H9 (cell line): ENCODE measurements at regions not wholly inside any gene's neighbourhood (a gene's known extent, or its start where the extent isn't known, plus 50 kb on each side); places are given as distances from the start of the nearest gene placed in this dataset.

Experiments
- DNase-seq: peaks from one replicate; pipeline ENCODE4 v3.0.0-alpha.2; 2017
- H2AFZ ChIP-seq: one replicate; pipeline ENCODE4 v1.6.1; 2013; ENCODE audit warnings: mild to moderate bottlenecking, low read length, control low read depth, moderate library complexity
- H2AK5ac ChIP-seq: 2 replicates; pipeline ENCODE4 v1.6.1; 2013; ENCODE audit warnings: low read length, control low read depth, mixed read lengths; ENCODE audit not compliant: insufficient read length
- H2BK120ac ChIP-seq: one replicate; pipeline ENCODE4 v1.6.1; 2013; ENCODE audit warnings: low read depth, mild to moderate bottlenecking, low read length, control low read depth, inconsistent platforms; ENCODE audit not compliant: poor library complexity, severe bottlenecking
- H2BK12ac ChIP-seq: 2 replicates; pipeline ENCODE4 v1.6.1; 2013; ENCODE audit warnings: low read length, control low read depth, mixed read lengths, low read depth; ENCODE audit not compliant: insufficient read length
- H2BK15ac ChIP-seq: 2 replicates; pipeline ENCODE4 v1.6.1; 2013; ENCODE audit warnings: low read depth, low read length, control low read depth
- H2BK20ac ChIP-seq: one replicate; pipeline ENCODE4 v1.6.1; 2013; ENCODE audit warnings: low read depth, mild to moderate bottlenecking, low read length, control low read depth, inconsistent platforms; ENCODE audit not compliant: poor library complexity, severe bottlenecking
- H2BK5ac ChIP-seq: 2 replicates; pipeline ENCODE4 v1.6.1; 2013; ENCODE audit warnings: low read length, control low read depth, mixed read lengths; ENCODE audit not compliant: insufficient read length
- H3K14ac ChIP-seq: 2 replicates; pipeline ENCODE4 v1.6.1; 2013; ENCODE audit warnings: low read length, control low read depth; ENCODE audit not compliant: insufficient read depth
- H3K18ac ChIP-seq: 2 replicates; pipeline ENCODE4 v1.6.1; 2013; ENCODE audit warnings: low read depth, mild to moderate bottlenecking, mixed read lengths, low read length, control low read depth; ENCODE audit not compliant: insufficient read length
- H3K23ac ChIP-seq: 2 replicates; pipeline ENCODE4 v1.6.1; 2013; ENCODE audit warnings: low read length, control low read depth, mixed read lengths, low read depth; ENCODE audit not compliant: insufficient read length
- H3K23me2 ChIP-seq: 2 replicates; pipeline ENCODE4 v1.6.1; 2013; ENCODE audit warnings: low read depth, mild to moderate bottlenecking, mixed read lengths, low read length, control low read depth; ENCODE audit not compliant: insufficient read length, poor library complexity, severe bottlenecking
- H3K27ac ChIP-seq: 2 replicates; pipeline ENCODE4 v1.5.1; 2013; ENCODE audit warnings: low read length, control low read depth, mixed read lengths, low read depth; ENCODE audit not compliant: insufficient read length
- H3K27me3 ChIP-seq: 2 replicates; pipeline ENCODE4 v1.6.1; 2013; ENCODE audit warnings: low read length, control low read depth, inconsistent platforms; ENCODE audit not compliant: insufficient read depth
- H3K4ac ChIP-seq: 2 replicates; pipeline ENCODE4 v1.6.1; 2013; ENCODE audit warnings: low read depth, mild to moderate bottlenecking, control low read depth, inconsistent platforms, low read length, moderate library complexity
- H3K4me1 ChIP-seq: 2 replicates; pipeline ENCODE4 v1.6.1; 2013; ENCODE audit warnings: low read length, control low read depth, inconsistent platforms; ENCODE audit not compliant: insufficient read depth
- H3K4me2 ChIP-seq: 2 replicates; pipeline ENCODE4 v1.6.1; 2013; ENCODE audit warnings: low read length, control low read depth, mixed read lengths; ENCODE audit not compliant: insufficient read length, insufficient read depth
- H3K56ac ChIP-seq: 2 replicates; pipeline ENCODE4 v1.6.1; 2013; ENCODE audit warnings: low read depth, mild to moderate bottlenecking, mixed read lengths, low read length, control low read depth; ENCODE audit not compliant: insufficient read length
- H3K79me1 ChIP-seq: 2 replicates; pipeline ENCODE4 v1.6.1; 2013; ENCODE audit warnings: low read depth, mild to moderate bottlenecking, moderate library complexity, low read length, control low read depth, inconsistent platforms; ENCODE audit not compliant: insufficient read depth, poor library complexity, severe bottlenecking
- H3K79me2 ChIP-seq: 2 replicates; pipeline ENCODE4 v1.6.1; 2013; ENCODE audit warnings: low read length, control low read depth, inconsistent platforms; ENCODE audit not compliant: insufficient read depth
- H3K9ac ChIP-seq: 2 replicates; pipeline ENCODE4 v1.6.1; 2013; ENCODE audit warnings: low read length, control low read depth, mixed read lengths; ENCODE audit not compliant: insufficient read length; ENCODE audit errors: extremely low read depth
- H3K9me3 ChIP-seq: one replicate; pipeline ENCODE4 v1.6.1; 2013; ENCODE audit warnings: low read depth, low read length, inconsistent platforms; ENCODE audit not compliant: control insufficient read depth
- H3T11ph ChIP-seq: one replicate; pipeline ENCODE4 v1.6.1; 2013; ENCODE audit warnings: mild to moderate bottlenecking, low read length, control low read depth, inconsistent platforms
- H4K20me1 ChIP-seq: one replicate; pipeline ENCODE4 v1.6.1; 2013; ENCODE audit not compliant: control insufficient read depth, insufficient read length, insufficient read depth
- H4K5ac ChIP-seq: 2 replicates; pipeline ENCODE4 v1.6.1; 2013; ENCODE audit warnings: low read depth, mild to moderate bottlenecking, mixed read lengths, low read length, control low read depth; ENCODE audit not compliant: insufficient read length
- H4K8ac ChIP-seq: replicated peaks from 2 replicates; pipeline ENCODE4 v1.6.1; 2013; ENCODE audit warnings: low read length, control low read depth, mixed read lengths, low read depth; ENCODE audit not compliant: insufficient read length
- H4K91ac ChIP-seq: 2 replicates; pipeline ENCODE4 v1.6.1; 2013; ENCODE audit warnings: low read depth, mild to moderate bottlenecking, moderate library complexity, mixed read lengths, low read length, control low read depth; ENCODE audit not compliant: insufficient read length
- H3K27ac Mint-ChIP-seq, 3 experiments: 2 replicates in 2 of 3; 3 replicates in 1 of 3; pipeline ENCODE4 v1.8.0; 2020 to 2021; ENCODE audit warnings: mixed read lengths in 3 of 3, mild to moderate bottlenecking in 1 of 3, moderate library complexity in 1 of 3
- H3K27me3 Mint-ChIP-seq: 2 replicates; pipeline ENCODE4 v1.8.0; 2021; ENCODE audit warnings: low read depth, mild to moderate bottlenecking, moderate library complexity, mixed read lengths
- H3K36me3 Mint-ChIP-seq, 3 experiments: 2 replicates in 2 of 3; 3 replicates in 1 of 3; pipeline ENCODE4 v1.8.0; 2020 to 2021; ENCODE audit warnings: low read depth in 3 of 3, mixed read lengths in 3 of 3; ENCODE audit not compliant: insufficient read depth in 1 of 3
- H3K4me1 Mint-ChIP-seq, 2 experiments: 2 replicates each; pipeline ENCODE4 v1.8.0; 2020; ENCODE audit warnings: mixed read lengths in 2 of 2
- H3K4me3 Mint-ChIP-seq, 2 experiments: 2 replicates in 1 of 2; 3 replicates in 1 of 2; pipeline ENCODE4 v1.8.0; 2020 to 2021; ENCODE audit warnings: mild to moderate bottlenecking in 2 of 2, mixed read lengths in 2 of 2, moderate library complexity in 1 of 2
- H3K9me3 Mint-ChIP-seq, 2 experiments: 2 replicates in 1 of 2; 3 replicates in 1 of 2; pipeline ENCODE4 v1.8.0; 2020; ENCODE audit warnings: mild to moderate bottlenecking in 2 of 2, mixed read lengths in 2 of 2, moderate library complexity in 1 of 2
- TF ChIP-seq, protein P1 (sequence below): fragments of 200-600 bp; sonication (generic); conservative IDR thresholded peaks from 3 replicates; pipeline ENCODE4 v1.8.0; 2021; ENCODE audit warnings: antibody characterized with exemption, mild to moderate bottlenecking

DNA sequence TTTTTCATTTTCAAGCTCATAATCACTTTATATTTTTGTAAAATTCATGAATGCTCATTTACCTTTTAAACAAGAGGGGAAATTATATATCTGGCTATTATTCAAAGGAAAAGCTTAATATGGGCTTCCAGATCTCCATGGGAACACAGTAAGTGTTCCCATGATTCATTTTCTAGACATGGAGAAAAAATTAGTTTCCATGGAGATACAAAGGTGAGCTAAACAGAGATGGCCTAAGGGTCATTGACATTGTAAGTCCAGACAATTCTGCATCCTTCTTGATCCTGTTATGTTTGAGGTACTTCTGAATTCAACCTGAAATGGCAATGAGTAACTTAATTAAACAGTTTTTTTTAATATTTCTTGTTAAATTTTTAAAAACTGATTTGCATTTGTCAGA lies 341.4 kb upstream of the PRR16 start:
- H2BK120ac ChIP-seq, result no peak overlapping the region
- H4K20me1 ChIP-seq, result no peaks in the 10 kb centered on the region
- H2AK5ac ChIP-seq, result no peak overlapping the region
- no peak overlapping the region for H4K91ac ChIP-seq
- no peak overlapping the region for H2BK5ac ChIP-seq
- Mint-ChIP-seq H3K4me3 (no peak overlapping the region), H3K27me3 (no peaks in the 10 kb centered on the region), H3K4me1 (no peaks in the 10 kb centered on the region), H3K9me3 (peaks cover 5 to 6% of the 10 kb centered on the region in 2 experiments; a peak in 4 of 5 replicates), H3K27ac (no peak overlapping the region), H3K36me3 (no peaks in the 10 kb centered on the region; a peak in 1 of 7 replicates)
- TF ChIP-seq, protein P1, sequence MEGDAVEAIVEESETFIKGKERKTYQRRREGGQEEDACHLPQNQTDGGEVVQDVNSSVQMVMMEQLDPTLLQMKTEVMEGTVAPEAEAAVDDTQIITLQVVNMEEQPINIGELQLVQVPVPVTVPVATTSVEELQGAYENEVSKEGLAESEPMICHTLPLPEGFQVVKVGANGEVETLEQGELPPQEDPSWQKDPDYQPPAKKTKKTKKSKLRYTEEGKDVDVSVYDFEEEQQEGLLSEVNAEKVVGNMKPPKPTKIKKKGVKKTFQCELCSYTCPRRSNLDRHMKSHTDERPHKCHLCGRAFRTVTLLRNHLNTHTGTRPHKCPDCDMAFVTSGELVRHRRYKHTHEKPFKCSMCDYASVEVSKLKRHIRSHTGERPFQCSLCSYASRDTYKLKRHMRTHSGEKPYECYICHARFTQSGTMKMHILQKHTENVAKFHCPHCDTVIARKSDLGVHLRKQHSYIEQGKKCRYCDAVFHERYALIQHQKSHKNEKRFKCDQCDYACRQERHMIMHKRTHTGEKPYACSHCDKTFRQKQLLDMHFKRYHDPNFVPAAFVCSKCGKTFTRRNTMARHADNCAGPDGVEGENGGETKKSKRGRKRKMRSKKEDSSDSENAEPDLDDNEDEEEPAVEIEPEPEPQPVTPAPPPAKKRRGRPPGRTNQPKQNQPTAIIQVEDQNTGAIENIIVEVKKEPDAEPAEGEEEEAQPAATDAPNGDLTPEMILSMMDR, result no peak
- no peaks in the 10 kb centered on the region for H3K27me3 ChIP-seq
- H3K4me2 ChIP-seq, result no peak overlapping the region
- H2AFZ ChIP-seq, result no peak overlapping the region
- no peak for DNase-seq
- H3K23ac ChIP-seq, result no peak overlapping the region
- no peaks in the 10 kb centered on the region for H3K9me3 ChIP-seq
- H3K79me1 ChIP-seq, result no peaks in the 10 kb centered on the region
- no peak overlapping the region for H2BK20ac ChIP-seq
- no peak overlapping the region for H3K4ac ChIP-seq
- H2BK15ac ChIP-seq, result no peak overlapping the region
- H2BK12ac ChIP-seq, result no peak overlapping the region
- H4K5ac ChIP-seq, result no peak overlapping the region
- H3K56ac ChIP-seq, result no peak overlapping the region
- H4K8ac ChIP-seq, result no peak overlapping the region
- no peaks in the 10 kb centered on the region for H3K23me2 ChIP-seq
- no peaks in the 10 kb centered on the region for H3K79me2 ChIP-seq
- H3K27ac ChIP-seq, result no peak overlapping the region
- no peak overlapping the region for H3K14ac ChIP-seq
- H3T11ph ChIP-seq, result no peak overlapping the region
- no peaks in the 10 kb centered on the region for H3K4me1 ChIP-seq
- no peak overlapping the region for H3K9ac ChIP-seq
- H3K18ac ChIP-seq, result no peak overlapping the region
